SK-N-SH treated with all-trans-retinoic acid at 6 μM for 48 hours (cell line): ENCODE measurements at regions not wholly inside any gene's neighbourhood (a gene's known extent, or its start where the extent isn't known, plus 50 kb on each side); places are given as distances from the start of the nearest gene placed in this dataset.

Experiments
- ATAC-seq: fragments of 200-7000 bp; cut with Tn5 transposase; 3 replicates; pipeline ENCODE4 v1.9.1; 2020; ENCODE audit warnings: mild to moderate bottlenecking, moderate library complexity
- ARNTL ChIP-seq: fragments of 450-650 bp; formaldehyde crosslinking; IDR thresholded peaks from 2 replicates; pipeline ENCODE4 v1.5.0; 2020; ENCODE audit warnings: low read depth, mild to moderate bottlenecking, moderate library complexity, borderline replicate concordance
- BACH2 ChIP-seq: fragments of 250-450 bp; sonication (Bioruptor Pico); IDR thresholded peaks from 2 replicates; pipeline ENCODE4 v1.9.0; 2021; ENCODE audit warnings: mild to moderate bottlenecking, borderline replicate concordance
- CSDC2 ChIP-seq: fragments of 250-450 bp; sonication (Bioruptor Pico); IDR thresholded peaks from 2 replicates; pipeline ENCODE4 v1.5.0; 2020; ENCODE audit warnings: mild to moderate bottlenecking, moderate library complexity
- ESRRG ChIP-seq: fragments of 250-450 bp; sonication (Bioruptor Pico); IDR thresholded peaks from 2 replicates; pipeline ENCODE4 v1.6.1; 2021; ENCODE audit warnings: mild to moderate bottlenecking
- GLIS3 ChIP-seq: fragments of 250-450 bp; sonication (Bioruptor Pico); IDR thresholded peaks from 2 replicates; pipeline ENCODE4 v1.5.0; 2020; ENCODE audit warnings: mild to moderate bottlenecking, moderate library complexity
- ISL1 ChIP-seq: fragments of 250-450 bp; sonication (Bioruptor Pico); IDR thresholded peaks from 2 replicates; pipeline ENCODE4 v2.1.2; 2022; ENCODE audit warnings: mild to moderate bottlenecking, moderate library complexity
- RARB ChIP-seq: fragments of 250-450 bp; sonication (Bioruptor Pico); IDR thresholded peaks from 2 replicates; pipeline ENCODE4 v1.8.0; 2021; ENCODE audit warnings: mild to moderate bottlenecking, moderate library complexity
- SNAI2 ChIP-seq: fragments of 250-450 bp; sonication (Bioruptor Pico); IDR thresholded peaks from 2 replicates; pipeline ENCODE4 v1.5.0; 2020; ENCODE audit warnings: mild to moderate bottlenecking, moderate library complexity
- TCF4 ChIP-seq: fragments of 250-450 bp; sonication (Bioruptor Pico); IDR thresholded peaks from 2 replicates; pipeline ENCODE4 v1.8.0; 2021; ENCODE audit warnings: mild to moderate bottlenecking, moderate library complexity, borderline replicate concordance
- TOX ChIP-seq: fragments of 250-450 bp; sonication (Bioruptor Pico); IDR thresholded peaks from 2 replicates; pipeline ENCODE4 v1.8.0; 2021; ENCODE audit warnings: mild to moderate bottlenecking, moderate library complexity, borderline replicate concordance
- ZC3H10 ChIP-seq: fragments of 250-450 bp; sonication (Bioruptor Pico); IDR thresholded peaks from 2 replicates; pipeline ENCODE4 v1.5.1; 2021; ENCODE audit warnings: mild to moderate bottlenecking, moderate library complexity
- ZFP3 ChIP-seq: fragments of 250-450 bp; sonication (Bioruptor Pico); IDR thresholded peaks from 2 replicates; pipeline ENCODE4 v1.5.0; 2020; ENCODE audit warnings: mild to moderate bottlenecking, moderate library complexity
- ZFP30 ChIP-seq: fragments of 450-650 bp; formaldehyde crosslinking; IDR thresholded peaks from 2 replicates; pipeline ENCODE4 v1.5.0; 2022; ENCODE audit warnings: mild to moderate bottlenecking, moderate library complexity
- ZNF565 ChIP-seq: fragments of 450-650 bp; formaldehyde crosslinking; conservative IDR thresholded peaks from 2 replicates; pipeline ENCODE4 v1.5.0; 2020; ENCODE audit warnings: low read depth, mild to moderate bottlenecking, moderate library complexity
- ZNF70 ChIP-seq: fragments of 450-650 bp; formaldehyde crosslinking; IDR thresholded peaks from 2 replicates; pipeline ENCODE4 v1.5.0; 2020; ENCODE audit warnings: mild to moderate bottlenecking, moderate library complexity
- ZNF8 ChIP-seq: fragments of 450-650 bp; formaldehyde crosslinking; IDR thresholded peaks from 2 replicates; pipeline ENCODE4 v1.5.0; 2020; ENCODE audit warnings: mild to moderate bottlenecking, moderate library complexity
- TF ChIP-seq, protein P1 (sequence below): fragments of 250-450 bp; sonication (Bioruptor Pico); IDR thresholded peaks from 2 replicates; pipeline ENCODE4 v1.8.0; 2021; ENCODE audit warnings: low read depth, mild to moderate bottlenecking, moderate library complexity, borderline replicate concordance
- TF ChIP-seq, protein P2 (sequence below): fragments of 250-450 bp; sonication (Bioruptor Pico); IDR thresholded peaks from 2 replicates; pipeline ENCODE4 v1.5.1; 2020; ENCODE audit warnings: low read depth, mild to moderate bottlenecking, moderate library complexity
- TF ChIP-seq, protein P3 (sequence below): fragments of 250-450 bp; sonication (Bioruptor Pico); IDR thresholded peaks from 2 replicates; pipeline ENCODE4 v1.8.0; 2020; ENCODE audit warnings: mild to moderate bottlenecking, moderate library complexity, borderline replicate concordance
- TF ChIP-seq, protein P4 (sequence below): fragments of 250-450 bp; sonication (Bioruptor Pico); IDR thresholded peaks from 2 replicates; pipeline ENCODE4 v1.5.1; 2021; ENCODE audit warnings: mild to moderate bottlenecking, moderate library complexity
- TF ChIP-seq, protein P5 (sequence below): fragments of 250-450 bp; sonication (Bioruptor Pico); IDR thresholded peaks from 2 replicates; pipeline ENCODE4 v1.5.0; 2020; ENCODE audit warnings: mild to moderate bottlenecking, moderate library complexity

DNA sequence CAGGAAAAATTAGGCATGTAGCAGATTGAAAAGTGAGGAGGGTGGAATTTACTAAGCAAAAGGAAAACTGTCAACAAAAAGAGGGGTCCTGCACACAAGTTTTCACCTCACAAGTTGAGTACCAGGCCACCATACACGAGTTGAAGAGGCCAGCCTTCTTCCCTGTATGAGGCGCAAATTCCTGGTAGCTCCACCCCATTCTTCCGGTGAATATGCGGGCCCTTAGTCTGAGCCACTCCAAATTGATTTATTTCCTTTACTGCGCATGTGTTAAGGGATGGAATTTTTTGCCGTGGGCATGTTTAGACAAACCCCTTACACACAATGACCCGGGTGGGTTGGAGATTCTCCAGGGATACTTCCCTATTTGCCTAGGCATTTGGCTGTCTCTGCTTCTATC lies 942.1 kb upstream of the GRIA3 start:
- TF ChIP-seq, protein P1, sequence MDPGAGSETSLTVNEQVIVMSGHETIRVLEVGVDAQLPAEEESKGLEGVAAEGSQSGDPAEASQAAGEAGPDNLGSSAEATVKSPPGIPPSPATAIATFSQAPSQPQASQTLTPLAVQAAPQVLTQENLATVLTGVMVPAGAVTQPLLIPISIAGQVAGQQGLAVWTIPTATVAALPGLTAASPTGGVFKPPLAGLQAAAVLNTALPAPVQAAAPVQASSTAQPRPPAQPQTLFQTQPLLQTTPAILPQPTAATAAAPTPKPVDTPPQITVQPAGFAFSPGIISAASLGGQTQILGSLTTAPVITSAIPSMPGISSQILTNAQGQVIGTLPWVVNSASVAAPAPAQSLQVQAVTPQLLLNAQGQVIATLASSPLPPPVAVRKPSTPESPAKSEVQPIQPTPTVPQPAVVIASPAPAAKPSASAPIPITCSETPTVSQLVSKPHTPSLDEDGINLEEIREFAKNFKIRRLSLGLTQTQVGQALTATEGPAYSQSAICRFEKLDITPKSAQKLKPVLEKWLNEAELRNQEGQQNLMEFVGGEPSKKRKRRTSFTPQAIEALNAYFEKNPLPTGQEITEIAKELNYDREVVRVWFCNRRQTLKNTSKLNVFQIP (CRISPR knock-in tag) = no peak
- no peak for ATAC-seq

DNA sequence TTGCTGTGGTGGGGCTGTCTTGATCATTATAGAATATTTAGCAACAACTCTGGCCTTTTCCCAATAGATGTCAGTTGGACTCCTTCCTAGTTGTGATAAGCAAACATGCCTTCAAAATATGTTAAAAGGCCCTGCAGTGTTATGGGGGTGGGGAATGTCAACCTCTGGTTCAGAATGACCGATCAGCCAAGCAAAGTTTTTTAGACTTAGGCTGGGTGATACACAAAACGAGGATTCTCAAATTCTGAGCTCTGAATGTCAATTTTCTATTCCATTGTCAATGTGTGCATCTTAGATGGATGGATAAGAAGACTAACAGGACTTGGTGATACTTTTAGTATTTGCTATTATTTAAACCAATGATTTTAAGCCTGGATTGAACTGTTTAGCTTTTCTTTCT lies 940.0 kb upstream of the GRIA3 start:
- ATAC-seq = no peak
- TF ChIP-seq, protein P1 (CRISPR knock-in tag) = no peak
- TF ChIP-seq ZNF70 (CRISPR knock-in tag) (no peak), ARNTL (CRISPR knock-in tag) (no peak), CSDC2 (CRISPR knock-in tag) (no peak), BACH2 (CRISPR knock-in tag) (no peak), SNAI2 (CRISPR knock-in tag) (no peak), RARB (no peak), ZFP3 (CRISPR knock-in tag) (no peak), ZC3H10 (CRISPR knock-in tag) (no peak), ZFP30 (CRISPR knock-in tag) (no peak), ESRRG (CRISPR knock-in tag) (no peak), ISL1 (no peak), GLIS3 (no peak), TOX (CRISPR knock-in tag) (no peak)
- TF ChIP-seq, protein P2, sequence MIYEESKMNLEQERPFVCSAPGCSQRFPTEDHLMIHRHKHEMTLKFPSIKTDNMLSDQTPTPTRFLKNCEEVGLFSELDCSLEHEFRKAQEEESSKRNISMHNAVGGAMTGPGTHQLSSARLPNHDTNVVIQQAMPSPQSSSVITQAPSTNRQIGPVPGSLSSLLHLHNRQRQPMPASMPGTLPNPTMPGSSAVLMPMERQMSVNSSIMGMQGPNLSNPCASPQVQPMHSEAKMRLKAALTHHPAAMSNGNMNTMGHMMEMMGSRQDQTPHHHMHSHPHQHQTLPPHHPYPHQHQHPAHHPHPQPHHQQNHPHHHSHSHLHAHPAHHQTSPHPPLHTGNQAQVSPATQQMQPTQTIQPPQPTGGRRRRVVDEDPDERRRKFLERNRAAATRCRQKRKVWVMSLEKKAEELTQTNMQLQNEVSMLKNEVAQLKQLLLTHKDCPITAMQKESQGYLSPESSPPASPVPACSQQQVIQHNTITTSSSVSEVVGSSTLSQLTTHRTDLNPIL (CRISPR knock-in tag) = no peak
- TF ChIP-seq, protein P3, sequence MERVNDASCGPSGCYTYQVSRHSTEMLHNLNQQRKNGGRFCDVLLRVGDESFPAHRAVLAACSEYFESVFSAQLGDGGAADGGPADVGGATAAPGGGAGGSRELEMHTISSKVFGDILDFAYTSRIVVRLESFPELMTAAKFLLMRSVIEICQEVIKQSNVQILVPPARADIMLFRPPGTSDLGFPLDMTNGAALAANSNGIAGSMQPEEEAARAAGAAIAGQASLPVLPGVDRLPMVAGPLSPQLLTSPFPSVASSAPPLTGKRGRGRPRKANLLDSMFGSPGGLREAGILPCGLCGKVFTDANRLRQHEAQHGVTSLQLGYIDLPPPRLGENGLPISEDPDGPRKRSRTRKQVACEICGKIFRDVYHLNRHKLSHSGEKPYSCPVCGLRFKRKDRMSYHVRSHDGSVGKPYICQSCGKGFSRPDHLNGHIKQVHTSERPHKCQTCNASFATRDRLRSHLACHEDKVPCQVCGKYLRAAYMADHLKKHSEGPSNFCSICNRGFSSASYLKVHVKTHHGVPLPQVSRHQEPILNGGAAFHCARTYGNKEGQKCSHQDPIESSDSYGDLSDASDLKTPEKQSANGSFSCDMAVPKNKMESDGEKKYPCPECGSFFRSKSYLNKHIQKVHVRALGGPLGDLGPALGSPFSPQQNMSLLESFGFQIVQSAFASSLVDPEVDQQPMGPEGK (CRISPR knock-in tag) = no peak
- TF ChIP-seq, protein P4, sequence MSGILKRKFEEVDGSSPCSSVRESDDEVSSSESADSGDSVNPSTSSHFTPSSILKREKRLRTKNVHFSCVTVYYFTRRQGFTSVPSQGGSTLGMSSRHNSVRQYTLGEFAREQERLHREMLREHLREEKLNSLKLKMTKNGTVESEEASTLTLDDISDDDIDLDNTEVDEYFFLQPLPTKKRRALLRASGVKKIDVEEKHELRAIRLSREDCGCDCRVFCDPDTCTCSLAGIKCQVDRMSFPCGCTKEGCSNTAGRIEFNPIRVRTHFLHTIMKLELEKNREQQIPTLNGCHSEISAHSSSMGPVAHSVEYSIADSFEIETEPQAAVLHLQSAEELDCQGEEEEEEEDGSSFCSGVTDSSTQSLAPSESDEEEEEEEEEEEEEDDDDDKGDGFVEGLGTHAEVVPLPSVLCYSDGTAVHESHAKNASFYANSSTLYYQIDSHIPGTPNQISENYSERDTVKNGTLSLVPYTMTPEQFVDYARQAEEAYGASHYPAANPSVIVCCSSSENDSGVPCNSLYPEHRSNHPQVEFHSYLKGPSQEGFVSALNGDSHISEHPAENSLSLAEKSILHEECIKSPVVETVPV (CRISPR knock-in tag) = no peak
- TF ChIP-seq, protein P5, sequence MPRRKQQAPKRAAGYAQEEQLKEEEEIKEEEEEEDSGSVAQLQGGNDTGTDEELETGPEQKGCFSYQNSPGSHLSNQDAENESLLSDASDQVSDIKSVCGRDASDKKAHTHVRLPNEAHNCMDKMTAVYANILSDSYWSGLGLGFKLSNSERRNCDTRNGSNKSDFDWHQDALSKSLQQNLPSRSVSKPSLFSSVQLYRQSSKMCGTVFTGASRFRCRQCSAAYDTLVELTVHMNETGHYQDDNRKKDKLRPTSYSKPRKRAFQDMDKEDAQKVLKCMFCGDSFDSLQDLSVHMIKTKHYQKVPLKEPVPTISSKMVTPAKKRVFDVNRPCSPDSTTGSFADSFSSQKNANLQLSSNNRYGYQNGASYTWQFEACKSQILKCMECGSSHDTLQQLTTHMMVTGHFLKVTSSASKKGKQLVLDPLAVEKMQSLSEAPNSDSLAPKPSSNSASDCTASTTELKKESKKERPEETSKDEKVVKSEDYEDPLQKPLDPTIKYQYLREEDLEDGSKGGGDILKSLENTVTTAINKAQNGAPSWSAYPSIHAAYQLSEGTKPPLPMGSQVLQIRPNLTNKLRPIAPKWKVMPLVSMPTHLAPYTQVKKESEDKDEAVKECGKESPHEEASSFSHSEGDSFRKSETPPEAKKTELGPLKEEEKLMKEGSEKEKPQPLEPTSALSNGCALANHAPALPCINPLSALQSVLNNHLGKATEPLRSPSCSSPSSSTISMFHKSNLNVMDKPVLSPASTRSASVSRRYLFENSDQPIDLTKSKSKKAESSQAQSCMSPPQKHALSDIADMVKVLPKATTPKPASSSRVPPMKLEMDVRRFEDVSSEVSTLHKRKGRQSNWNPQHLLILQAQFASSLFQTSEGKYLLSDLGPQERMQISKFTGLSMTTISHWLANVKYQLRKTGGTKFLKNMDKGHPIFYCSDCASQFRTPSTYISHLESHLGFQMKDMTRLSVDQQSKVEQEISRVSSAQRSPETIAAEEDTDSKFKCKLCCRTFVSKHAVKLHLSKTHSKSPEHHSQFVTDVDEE (CRISPR knock-in tag) = no peak
- TF ChIP-seq, all 23 proteins: peak for 0

DNA sequence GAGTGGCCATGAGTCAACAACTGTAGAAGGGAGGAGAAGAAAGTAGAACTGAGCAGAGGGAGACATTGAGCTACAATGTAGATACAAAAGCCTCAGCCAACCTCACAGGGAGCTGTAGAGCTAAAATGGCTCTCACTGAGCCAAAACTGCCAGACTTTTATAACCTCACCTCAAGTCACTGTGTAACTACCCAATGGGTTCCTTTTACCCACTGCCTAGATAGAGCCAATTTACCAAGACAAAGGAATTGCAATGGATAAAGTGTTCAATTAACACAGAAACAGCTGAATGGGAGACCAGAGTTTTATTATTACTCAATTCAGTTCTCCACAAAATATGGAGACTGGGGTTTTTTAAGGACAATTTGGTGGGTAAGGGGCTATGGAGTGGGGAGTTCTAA lies 938.9 kb upstream of the GRIA3 start:
- no peak for ATAC-seq
- TF ChIP-seq ISL1 (no peak), ZC3H10 (CRISPR knock-in tag) (no peak), GLIS3 (no peak), ESRRG (CRISPR knock-in tag) (no peak), ZNF8 (CRISPR knock-in tag) (no peak), ZFP30 (CRISPR knock-in tag) (no peak), TCF4 (no peak), ZNF565 (CRISPR knock-in tag) (no peak)
- TF ChIP-seq, protein P3 (CRISPR knock-in tag) = no peak
- TF ChIP-seq, protein P5 (CRISPR knock-in tag) = no peak
